ENCODE measurements at regions not wholly inside any gene's neighbourhood (a gene's known extent, or its start where the extent isn't known, plus 50 kb on each side); places are given as distances from the start of the nearest gene placed in this dataset.
"Not testable (repeated sequence)": the region's sequence is repeated elsewhere in the genome, so short reads cannot be mapped to it uniquely, and the experiment has no call there.

DNA sequence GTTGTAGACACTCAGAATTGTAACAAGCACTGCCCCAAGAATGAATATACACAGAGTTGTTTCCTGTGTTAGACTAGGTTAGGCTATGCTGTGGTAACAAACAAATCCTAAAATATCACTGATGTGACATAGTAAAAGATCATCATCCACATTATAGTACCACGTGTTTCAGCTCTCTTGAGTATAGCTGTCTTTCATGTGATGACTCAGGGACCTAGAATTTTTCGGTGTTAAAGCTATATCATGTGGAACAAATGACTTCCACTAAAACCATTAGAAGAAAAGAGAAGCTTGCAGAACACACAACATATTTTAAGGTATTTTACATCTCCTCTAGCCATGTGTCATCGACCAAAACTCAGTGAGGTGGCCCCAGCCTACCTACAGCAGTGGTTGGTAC lies 307.9 kb upstream of the RBMS3 start:
- intact Hi-C loops (cut with DNase I, micrococcal nuclease): no loop called here
- no peak for ATAC-seq
- no peak for DNase-seq

DNA sequence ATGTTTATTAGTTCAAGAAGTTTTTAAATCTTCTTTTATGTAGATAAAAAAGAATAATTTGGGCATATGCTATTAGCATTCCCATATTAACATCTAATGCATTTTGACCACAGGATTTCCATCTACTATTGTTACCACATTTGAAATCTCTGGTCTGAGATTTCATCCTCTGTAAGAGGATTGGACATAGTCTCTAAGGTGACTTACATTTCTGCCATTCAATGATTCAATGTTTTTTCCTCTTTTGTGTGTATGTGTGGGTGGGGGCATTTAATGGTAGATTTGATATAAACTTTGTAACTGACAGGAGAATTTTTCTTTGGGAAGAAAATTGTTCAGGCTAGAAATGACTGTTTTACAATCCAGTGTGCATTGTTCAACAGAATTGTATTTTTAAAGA lies 307.3 kb upstream of the RBMS3 start:
- ATAC-seq (no peak), DNase-seq (no peak)
- intact Hi-C loops (cut with DNase I, micrococcal nuclease): no loop called here

DNA sequence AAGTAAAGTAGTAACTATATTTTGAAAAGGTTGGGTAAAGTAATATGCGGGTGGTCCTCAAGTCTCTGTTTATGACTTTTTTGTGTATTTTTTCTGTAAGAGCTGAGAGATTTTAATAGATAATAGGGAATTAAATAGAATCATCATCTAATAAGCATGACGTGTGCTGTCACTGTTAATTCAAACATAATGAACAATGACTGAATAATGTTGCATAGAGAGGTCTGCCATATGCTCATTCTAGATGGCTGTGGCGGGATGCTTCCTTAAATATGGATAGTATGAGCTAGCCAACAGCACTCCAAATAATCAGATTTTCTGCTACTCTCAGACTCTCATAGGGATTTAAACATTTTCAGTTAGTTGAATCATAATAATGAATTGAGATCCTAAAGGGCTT lies 302.8 kb upstream of the RBMS3 start:
- intact Hi-C loops (cut with DNase I, micrococcal nuclease): no loop called here
- DNase-seq: no peak
- no peak for ATAC-seq

DNA sequence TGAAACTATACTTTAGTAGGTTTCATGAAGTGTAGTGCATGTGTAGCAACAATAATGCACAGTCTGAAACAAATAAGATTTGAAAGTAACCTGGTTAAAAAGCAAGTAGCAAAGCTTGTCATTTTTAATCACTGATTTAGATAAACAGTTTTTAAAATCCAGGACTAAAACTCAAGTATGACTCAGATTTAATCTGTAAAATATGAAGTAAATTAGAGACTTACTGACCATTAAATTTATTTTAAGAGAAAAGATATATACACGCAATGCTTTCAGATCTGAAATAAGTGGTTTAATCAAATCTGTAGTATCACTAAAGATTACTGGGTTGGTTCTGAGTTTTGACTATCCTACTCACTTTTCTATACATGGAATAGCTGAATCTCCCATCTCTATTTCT lies 300.7 kb upstream of the RBMS3 start:
- intact Hi-C loops (cut with DNase I, micrococcal nuclease): no loop called here
- DNase-seq (no peak), ATAC-seq (no peak)

DNA sequence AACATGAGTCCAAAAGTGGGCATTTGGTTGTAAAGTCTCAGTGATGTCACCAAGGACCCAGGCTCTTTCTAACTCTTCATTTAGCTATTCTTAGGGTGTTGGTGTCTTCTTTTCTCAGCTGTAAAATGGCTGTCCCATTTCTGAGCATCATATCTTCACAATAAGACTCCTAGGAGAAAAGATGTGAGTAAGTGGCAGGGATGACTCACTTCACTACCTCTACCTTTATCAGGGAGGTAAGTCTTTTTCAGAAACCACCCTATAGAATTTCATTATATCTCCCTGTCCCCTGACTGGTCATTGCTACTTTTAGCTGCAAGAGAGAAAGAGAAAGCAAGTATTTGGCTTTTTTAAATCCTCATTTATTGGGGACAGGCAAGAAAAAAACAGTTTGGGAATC lies 300.2 kb upstream of the RBMS3 start:
- no peak for ATAC-seq
- intact Hi-C loops (cut with DNase I, micrococcal nuclease): no loop called here
- no peak for DNase-seq

DNA sequence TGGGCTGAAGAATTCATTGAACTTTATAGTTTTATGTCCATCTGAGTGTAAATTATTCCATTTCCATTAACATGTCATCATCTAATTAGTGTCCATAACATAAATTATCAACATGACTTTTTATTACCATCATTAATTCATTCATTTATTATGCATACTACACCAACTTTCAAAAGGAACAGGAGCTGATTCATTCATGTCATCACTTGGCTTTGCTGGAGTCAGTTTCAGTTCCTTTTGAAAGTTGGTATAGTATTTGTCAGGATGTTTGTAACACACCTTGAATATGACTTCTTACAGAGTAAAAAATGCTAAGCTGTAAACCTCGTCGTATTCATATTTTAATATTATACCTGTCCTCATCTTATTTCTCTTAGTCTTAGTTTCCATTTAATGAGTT lies 298.0 kb upstream of the RBMS3 start:
- DNase-seq: no peak
- intact Hi-C loops (cut with DNase I, micrococcal nuclease): no loop called here
- no peak for ATAC-seq

DNA sequence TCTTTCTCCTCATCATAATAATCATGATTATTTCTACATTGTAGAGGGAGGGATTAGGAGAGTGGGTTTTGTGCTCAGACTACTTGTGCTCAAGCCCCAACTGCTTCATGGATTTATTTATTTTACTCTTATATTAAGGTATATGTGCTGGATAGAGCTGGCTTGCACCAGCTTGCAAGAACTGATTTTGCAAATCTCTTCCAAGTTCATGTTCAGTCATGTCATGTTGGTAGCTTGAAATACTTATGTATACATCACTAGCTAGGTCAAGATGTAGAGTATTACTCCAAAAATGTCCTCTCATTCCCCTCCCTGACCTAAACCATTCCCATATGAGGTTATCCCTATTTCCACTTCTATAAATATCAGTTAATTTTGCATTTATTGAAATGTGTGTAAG lies 293.9 kb upstream of the RBMS3 start:
- intact Hi-C loops (cut with DNase I, micrococcal nuclease): no loop called here
- ATAC-seq: no peak
- no peak for DNase-seq

DNA sequence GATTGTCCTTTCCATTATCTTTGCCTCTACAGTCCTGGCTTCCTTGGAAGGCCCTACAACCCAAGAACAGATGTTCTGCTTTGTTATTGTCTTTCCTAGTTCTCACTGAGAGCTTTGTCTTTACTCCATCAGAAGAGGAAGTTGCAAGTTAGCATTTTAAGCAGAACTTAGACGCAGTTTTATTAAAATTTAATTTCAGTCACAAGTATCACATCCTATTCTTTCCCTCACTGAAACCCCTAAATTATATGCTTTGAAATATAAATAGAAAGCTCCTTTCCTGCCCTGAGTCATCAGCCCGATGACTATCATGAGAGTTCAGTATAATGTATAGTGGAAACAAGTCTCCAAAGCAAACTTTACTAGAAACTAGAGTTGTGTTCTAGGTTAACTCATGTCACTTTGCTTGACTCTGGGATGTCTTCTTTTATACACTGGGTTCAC lies 291.2 kb upstream of the RBMS3 start:
- DNase-seq (no peak), ATAC-seq (no peak)
- intact Hi-C loops (cut with DNase I, micrococcal nuclease): no loop called here

DNA sequence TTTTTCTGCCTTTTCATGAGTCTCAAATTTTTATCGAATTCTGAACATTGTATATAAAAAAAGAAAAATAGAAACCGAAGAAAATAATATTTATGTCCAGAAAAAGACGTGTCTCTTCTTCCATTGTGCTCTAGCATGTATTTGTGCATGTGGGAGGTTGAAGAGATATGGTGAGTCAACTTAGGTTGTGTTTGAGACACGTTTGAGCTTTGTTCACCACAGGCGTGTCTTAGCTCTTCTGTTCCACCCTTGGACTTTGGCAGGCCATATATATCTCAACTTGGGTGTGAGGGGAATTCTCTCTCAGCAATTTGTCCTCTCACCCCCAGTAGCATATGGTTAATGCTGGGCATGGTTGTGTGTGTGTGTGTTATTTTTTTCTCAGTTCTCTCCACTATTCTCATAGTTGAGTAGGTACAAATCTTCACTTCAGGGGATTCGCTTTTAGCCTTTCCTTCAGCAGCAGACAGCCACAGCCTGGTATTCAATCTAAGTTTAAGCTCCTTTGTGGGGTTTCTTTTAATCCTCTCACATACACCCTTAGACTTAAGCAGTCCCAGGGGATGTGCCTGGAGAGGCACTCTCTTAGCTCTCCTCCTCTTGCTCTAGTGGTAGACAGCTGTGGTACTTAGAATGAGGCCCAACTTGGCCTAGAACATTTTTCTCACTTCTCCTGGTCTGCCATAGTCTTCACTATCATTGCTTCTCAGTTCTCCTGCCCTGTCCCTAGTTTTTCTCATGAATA lies 286.5 kb upstream of the RBMS3 start:
- intact Hi-C loops (cut with DNase I, micrococcal nuclease): no loop called here
- ATAC-seq (peak; percentile 37), DNase-seq (no peak)

DNA sequence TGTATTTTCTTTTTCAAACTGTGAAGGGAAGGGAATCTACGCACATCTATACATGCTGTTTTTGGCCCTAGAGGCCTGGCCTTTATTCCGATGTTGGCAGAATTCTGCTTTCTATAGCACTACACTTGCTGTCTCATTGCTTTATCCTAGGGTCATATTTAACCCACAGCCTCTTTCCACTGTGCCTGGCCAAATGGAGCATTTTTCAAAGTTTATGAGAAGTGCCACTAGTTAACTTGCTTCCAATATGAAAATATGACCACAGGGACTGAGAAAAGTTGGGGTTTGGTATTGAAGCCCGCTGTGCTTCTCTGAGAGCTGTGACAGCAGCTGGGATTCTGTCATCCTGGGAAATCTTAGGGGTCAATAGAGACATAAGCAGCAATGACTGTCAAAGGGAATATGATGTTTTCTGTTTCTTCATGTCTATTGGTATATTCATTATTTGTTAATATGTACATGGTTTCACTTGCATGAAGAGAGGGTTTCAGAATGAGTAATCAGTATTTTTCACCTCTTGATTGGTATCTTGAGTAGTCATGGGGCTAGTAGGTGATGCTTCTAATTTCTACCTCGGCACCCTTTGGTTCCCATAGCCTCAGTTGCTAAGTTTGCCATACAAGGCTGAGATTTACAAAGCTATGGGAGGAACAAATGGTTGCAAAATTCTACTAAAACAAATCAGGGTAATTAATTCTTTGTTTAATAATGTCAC lies 275.8 kb upstream of the RBMS3 start:
- intact Hi-C loops (cut with DNase I, micrococcal nuclease): no loop called here
- DNase-seq (no peak), ATAC-seq (no peak)

DNA sequence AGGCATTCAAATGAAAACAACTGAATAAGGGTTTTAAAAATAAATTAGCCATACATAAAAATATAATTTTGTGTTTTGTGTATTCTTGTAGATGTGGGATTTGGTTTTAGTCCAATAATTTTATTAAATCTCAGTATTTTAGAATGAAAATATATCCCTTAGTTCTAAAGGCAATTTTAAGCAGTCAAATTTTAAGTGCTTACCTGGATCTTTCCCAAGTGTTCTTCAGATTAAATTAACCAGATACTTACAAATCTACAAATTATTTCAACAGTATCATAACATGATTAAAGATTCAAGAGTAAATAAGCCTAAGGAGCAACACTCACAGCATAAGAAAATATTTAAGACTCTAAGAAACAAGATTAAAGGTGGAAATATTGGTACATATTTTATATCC lies 275.0 kb upstream of the RBMS3 start:
- no peak for ATAC-seq
- intact Hi-C loops (cut with DNase I, micrococcal nuclease): no loop called here
- DNase-seq: no peak

DNA sequence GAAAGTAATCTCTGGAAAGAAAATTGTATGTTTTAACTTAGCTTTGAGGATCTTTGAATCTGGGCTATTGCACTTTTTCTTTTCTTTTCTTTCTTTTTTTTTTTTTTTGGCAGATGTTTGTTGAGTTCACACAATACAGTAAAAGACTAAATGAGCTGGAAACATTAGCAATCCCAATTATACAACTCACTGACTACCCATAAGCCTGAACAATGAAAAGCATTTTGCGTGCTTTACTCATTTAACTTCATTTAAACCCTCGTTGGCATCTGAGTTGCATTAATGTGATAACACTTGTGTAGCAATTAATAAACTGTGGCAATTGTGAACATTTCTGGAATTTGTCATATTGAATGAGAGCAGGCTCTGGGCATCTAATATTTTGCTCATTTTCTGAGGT lies 269.4 kb upstream of the RBMS3 start:
- ATAC-seq: no peak
- no peak for DNase-seq
- intact Hi-C loops (cut with DNase I, micrococcal nuclease): no loop called here

DNA sequence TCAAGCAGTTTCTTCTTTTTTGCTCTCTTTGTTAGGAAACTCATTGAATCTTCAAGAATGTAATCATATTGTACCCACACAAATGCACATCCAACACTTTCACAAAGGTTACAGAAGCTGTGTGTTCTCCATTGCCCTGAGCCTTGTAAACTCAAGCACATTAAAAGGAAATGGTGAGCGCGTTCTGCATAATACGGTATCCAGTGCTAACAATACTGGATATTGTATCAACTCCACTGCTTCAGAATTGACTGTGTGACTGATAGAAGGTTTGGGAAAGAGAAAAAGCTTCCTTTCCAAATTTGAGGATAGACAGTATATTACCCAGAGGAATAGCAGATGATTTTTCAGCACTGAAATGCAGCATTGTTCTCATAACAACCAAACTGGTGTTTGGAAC lies 268.9 kb upstream of the RBMS3 start:
- no peak for DNase-seq
- no peak for ATAC-seq
- intact Hi-C loops (cut with DNase I, micrococcal nuclease): no loop called here

DNA sequence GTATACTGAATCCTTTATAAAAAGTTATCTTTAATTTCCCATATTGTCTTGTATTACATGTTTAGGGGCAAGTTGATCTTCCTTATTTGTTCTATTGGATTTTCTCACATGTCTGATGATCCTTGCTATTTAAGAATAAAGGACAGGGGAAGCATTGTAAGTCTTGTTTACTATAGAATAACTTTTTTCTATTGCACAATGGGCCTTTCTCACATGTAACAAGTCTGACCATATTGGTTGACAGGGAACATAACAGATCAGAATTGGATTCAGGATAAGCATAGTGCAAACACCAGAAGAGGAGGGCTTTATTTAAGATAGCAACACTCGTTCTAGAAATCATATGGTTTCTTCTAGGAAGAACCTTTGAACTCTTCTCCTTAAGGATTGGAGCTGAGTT lies 257.9 kb upstream of the RBMS3 start:
- intact Hi-C loops (cut with DNase I, micrococcal nuclease): no loop called here
- ATAC-seq: no peak
- DNase-seq: no peak

DNA sequence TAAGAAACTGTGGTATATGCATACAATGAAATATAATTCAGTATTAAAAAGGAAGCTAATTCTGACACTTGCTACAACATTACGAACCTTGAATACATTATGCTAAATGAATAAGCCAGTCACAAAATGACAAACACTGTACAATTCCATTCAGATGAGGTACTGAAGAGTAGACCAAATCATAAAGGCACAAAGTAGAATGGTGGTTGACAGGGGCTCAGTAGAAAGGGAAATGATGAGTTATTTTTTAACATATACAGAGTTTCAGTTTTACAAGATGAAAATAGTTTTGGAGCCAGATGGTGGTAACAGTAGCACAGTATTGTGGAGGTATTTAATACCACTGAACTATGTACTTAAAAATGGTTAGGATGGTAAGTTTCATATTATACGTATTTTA lies 254.6 kb upstream of the RBMS3 start:
- ATAC-seq (no peak), DNase-seq (no peak)
- intact Hi-C loops (cut with DNase I, micrococcal nuclease): no loop called here

DNA sequence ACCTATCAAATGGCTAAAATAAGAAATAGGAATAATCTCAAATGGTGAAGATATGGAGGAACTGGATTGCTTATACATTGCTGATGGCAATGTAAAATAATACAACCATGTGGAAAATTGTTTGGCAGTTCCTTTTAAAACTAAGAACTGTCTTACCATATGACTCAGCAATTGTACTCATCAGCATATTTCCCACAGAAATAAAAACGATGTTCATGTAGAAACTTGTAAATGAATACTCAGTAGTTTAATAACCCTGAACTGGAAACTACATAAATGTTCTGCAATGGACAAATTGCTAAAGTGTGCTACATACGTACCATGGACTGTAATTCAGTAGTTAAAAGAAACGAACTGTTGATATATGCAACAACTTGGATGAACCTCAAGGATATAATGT lies 253.9 kb upstream of the RBMS3 start:
- ATAC-seq: no peak
- no peak for DNase-seq
- intact Hi-C loops (cut with DNase I, micrococcal nuclease): no loop called here

DNA sequence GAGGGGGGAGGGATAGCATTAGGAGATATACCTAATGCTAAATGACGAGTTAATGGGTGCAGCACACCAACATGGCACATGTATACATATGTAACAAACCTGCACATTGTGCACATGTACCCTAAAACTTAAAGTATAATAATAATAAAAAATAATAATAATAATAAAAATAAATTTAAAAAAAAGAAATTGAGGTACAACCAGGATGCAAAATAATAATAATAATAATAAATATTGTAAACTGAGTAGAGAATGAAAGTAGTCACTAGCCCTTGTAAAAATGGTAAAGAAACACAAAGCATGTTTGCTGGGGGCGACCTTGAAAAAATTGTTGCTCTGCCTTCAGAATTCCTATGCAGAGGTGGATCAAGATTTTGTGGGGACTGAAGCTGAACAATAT lies 249.7 kb upstream of the RBMS3 start:
- intact Hi-C loops (cut with DNase I, micrococcal nuclease); DNase-seq; ATAC-seq: not testable (repeated sequence)

DNA sequence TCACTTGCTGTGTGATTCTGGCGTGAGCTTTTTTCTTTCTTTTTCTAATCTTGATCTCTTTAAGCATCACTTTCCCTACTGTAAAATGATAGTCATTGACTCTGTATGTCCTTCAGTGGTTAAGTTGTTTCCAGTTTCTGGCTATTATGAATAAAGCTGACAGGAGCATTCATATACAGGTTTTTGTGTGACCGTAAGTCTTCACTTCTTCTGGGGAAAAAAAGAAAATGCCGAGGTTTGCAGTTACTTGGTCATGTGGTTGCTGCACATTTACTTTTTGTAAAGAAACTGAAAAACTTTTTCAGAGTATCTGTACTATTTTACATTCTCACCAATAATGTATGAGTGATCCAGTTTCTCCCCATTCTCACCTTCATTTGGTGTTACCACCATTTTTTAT lies 247.4 kb upstream of the RBMS3 start:
- ATAC-seq (no peak), DNase-seq (no peak)
- intact Hi-C loops (cut with DNase I, micrococcal nuclease): no loop called here

DNA sequence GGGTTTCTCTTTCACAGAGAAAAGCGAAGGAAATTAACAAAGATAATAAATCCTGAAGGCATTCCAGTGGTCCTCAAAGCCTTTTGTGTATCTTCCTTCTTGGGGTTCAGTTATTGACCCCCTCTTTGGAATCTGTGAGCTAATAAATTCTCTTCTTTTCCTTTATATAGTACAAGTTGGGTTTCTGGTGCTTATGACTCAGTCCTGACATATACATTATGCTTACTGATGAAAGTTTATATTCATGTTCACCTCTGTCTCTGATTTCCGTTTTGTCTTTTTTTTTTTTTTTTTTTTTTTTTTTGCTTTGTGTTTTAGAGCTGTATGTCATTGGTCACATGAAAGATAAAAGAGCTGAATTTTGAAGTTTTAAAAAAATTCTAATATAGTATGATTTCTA lies 230.7 kb upstream of the RBMS3 start:
- intact Hi-C loops (cut with DNase I, micrococcal nuclease): no loop called here
- no peak for ATAC-seq
- DNase-seq: no peak

DNA sequence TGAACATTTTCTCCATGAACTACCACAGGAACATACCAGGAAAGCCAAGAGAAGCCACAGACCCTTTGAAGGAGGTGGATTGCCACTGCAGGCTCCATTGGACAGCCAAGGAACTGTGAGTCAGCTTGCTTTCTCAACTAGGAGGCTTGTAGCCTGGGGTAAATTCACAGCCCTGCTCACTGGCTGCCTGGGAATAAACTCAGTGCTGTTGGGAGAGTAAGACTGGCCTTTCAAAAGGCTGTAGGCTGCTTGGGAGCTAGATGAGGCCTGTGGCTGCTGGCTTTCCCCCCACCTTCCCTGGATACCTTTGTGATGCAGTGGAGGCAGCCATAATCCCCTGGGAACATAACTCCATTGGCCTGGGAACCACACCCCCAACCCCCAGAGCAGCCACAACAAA lies 223.5 kb upstream of the RBMS3 start:
- ATAC-seq (no peak), DNase-seq (no peak)
- intact Hi-C loops (cut with DNase I, micrococcal nuclease): no loop called here

DNA sequence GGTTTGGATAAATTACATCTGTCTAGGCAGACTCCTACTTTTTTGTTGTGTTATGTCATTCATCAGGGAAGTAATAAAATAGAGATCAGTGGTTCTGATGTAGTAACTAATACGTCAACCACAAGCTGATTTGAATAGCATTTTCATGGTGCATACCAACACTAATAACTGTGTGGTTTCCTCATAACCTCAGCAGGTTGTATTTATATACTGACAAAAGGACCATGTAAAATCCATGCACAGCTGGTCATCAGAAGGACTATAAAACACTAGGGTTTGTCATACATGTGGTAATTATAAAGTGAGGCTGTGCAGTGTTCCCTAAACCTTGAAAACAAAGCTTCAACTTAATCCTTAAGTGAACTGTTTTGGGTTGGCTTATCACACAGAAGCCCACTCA lies 216.8 kb upstream of the RBMS3 start:
- intact Hi-C loops (cut with DNase I, micrococcal nuclease): no loop called here
- ATAC-seq (no peak), DNase-seq (no peak)
